ENCODE measurements at regions not wholly inside any gene's neighbourhood (a gene's known extent, or its start where the extent isn't known, plus 50 kb on each side); places are given as distances from the start of the nearest gene placed in this dataset.

- TF ChIP-seq CTCF (IDR thresholded peaks at IDR 0.05), result no peak
- TF ChIP-seq POLR2A (IDR thresholded peaks at IDR 0.05), result no peak
Measured at GRCh38 chr21:39047046-39047445, 136.2 kb downstream of the PSMG1 start.
